Activated T-helper 9 cell treated with anti-CD3 and anti-CD28 coated beads, Interleukin-2, amount 50 U/mL, for 16 hours (primary cell): ENCODE measurements at regions not wholly inside any gene's neighbourhood (a gene's known extent, or its start where the extent isn't known, plus 50 kb on each side); places are given as distances from the start of the nearest gene placed in this dataset.

Source experiments
- DNase-seq: peaks from one replicate; pipeline ENCODE4 v3.0.0-alpha.2; 2020; ENCODE audit warnings: low read depth

DNA sequence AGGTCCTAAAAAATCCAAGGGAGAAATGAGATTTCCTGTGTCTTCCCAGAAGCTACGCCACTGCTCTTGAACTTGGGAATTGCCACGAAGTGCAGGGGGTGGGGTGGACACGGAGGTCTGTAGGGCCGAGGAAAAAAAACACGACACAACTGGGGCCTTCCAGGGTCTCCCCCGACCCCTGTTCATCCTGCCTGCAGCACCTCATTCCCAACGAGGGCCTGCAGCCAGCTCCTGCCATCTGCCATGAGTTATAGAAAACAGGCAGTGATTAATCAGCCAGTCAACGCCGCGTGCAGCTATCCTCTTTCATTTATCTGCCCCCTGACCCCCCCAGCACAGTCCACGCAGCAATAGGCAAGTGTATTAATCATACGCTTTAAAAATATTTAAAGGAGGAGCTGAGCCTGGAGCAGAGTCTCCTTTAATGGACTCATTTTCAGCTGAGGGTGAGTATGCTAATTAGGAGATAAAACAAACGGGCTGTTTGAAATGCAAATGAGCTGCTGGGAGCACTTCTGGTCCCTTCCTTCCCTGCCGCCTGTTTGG lies 209.9 kb downstream of the TFCP2L1 start:
- DNase-seq: no peak

DNA sequence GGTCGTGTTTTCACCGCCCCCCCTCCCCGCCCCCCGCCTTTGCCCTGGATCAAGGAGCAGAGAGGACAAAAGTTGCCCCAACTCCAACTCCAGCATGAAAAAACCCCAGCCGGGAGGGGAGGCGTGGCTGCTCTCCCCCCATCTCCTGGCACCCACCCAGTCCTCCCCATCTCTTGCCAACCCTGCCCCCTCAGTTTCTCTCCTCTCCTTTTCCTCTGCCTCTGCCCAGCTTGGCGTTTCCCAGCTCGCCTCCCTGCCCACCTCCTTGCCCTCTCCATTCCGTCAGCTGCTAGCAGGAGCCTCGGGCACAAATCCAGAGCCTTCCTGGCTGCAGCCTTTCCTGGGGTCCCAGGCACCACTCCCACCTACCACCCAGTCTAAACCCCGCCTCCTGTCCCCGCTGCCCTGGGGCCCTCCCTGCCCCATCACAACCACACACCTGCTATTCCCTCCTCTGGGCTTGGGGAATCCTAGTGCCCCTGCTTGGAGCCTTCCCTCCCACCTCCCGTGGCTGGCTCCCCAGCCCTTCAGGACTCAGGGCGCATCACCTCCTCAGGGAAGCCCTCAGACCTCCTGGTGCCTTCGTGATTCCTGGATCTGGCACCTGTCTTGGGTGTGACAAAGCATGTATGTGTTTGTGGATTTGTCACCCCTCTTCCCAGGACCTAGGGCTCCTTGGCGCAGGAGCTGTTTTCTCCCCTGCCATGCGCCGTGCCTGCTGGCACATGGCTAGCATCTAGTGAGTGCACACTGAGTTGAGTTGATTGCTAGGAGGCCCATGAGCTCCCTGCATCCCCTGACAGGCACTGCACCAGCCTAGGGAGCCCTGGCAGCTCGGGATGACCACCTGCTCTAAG lies 209.1 kb downstream of the TFCP2L1 start:
- no peak for DNase-seq

DNA sequence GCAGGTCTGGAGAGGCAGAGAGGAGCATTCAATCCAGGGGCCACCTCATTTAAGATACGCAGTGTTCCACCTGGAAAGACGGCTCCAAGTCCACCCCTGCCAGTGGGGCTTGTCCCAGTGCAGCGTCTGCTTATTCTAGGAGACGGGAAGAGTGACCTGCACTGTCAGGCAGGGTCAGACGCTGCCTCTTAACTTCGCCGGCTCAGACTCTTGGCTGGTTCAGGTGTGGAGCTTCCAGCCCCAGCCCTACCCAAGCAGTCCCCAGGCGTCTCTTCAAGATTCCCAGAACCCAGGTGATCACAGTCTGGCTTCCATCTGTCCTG lies 208.5 kb downstream of the TFCP2L1 start:
- DNase-seq: no peak

DNA sequence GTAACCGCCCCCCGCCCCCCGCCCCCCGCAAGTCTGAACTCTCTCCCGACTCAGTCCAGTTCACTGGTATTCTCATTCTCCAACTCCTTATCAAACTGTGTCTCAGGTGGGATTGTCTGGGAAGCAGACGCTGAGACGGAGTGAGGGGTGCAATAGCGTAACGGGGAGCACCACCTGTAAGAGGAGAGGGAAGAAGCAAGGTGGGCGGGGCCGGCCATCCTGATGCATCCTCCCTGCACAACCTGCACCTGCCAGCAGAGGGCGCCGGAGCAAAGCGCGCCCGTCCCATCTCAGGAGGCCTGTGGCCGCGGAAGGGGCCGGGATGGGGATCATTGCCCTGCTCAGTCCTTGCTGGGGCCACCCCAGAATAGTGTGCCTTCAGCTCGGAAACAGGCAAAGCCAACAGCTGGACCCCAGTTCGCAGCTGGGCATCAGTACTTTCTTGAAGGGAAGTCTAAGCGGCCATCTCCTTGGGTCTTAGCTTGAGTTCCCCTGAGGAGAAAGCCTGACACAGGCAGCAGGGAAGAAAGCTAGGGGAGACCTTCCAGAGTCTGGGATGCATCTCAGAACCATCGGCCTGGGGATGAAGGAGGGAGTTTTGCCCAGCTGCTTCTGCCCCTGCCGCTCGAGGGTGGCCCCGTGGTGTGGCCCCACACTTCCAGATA lies 208.0 kb downstream of the TFCP2L1 start:
- DNase-seq: peak; percentile 40

DNA sequence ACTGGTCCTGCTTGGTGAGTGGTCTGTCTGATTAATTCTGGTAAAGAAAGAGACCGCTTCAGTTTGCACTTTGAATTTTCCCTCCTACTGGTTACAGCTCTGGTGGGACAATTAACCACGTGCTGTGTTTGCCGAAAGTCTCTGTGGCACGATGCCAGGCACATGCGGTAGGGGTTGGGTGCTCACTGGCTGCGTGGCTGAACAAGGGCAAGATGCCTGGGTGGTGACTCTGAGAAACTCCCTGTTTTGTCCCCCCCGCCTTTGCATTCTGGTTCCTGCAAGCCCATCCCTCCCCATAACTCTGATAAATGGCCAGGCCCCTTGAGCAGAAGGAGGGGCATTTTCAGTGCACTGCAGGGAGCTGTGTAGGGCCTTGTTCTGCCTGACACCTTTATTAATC lies 206.1 kb downstream of the TFCP2L1 start:
- DNase-seq: no peak

DNA sequence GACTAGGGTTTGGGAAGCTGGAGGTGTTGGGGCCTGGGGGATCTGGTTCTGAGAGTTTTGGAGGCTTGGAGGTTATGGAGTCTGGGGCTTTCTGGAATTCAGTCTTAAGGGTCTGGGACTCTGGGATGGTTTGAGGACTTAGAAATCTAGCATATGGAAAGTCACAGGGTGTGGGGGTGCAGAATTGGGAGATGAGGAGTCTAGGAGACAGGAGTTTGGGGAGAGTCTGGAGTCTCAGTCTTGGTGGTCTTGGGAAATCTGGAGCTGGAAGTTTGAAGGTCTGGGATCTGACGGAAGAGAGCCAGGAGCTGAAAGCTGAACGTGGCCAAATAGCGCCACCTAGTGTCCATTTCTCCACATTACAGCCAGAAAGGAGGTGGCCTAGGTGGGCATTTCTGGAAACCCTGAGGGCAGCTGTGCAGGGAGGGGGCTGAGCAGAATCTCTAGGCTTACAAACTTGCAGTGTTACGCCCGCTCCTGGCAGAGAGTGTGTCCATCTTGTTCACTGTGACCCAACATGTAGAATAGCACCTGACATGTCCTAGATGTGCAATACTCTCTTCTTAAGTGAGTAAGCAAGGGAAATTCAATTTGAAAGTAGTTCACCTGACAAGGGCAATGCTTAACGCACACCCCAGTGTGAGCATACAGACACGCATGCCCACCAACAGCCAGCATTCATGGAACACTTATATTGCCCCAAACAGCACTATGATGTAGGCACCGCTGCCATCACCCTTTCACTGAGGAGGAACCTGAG lies 204.8 kb downstream of the TFCP2L1 start:
- no peak for DNase-seq

DNA sequence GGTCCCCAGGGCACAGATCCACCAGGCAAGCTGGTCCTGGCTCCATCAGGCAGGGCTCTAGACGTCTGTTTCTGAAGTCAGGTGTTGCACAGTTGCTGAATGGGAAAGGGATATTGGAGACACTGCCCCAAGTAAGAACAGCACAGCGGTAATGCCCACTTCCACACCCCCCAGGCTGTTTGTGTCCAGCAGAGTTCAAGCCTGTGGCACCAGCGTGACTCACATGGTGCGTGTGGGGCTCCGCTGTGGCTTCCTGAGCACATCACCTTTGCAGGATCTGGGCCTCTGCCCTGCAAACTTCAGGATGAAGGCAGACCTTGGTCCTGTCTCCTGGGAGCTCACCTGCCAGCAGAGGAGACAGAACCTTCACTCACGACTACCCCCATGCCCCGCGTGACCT lies 203.3 kb downstream of the TFCP2L1 start:
- DNase-seq: no peak

DNA sequence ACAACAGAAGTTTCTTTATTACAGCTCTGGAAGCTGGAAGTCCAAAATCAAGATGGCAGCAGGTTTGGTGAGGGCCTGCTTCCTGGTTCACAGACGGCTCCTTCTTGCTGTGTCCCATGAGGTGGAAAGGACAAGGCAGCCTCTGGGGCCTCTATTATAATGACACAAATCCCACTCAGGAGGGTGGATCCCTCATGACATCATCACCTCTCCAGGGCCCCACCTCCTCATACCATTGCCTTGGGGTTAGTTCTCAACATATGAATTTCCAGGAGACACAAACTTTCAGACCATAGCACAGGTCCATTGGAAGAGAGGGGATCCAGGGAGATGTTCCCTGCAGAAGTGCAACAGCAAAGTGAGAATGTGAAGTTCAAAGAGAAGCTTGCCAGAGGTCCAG lies 202.8 kb downstream of the TFCP2L1 start:
- DNase-seq: no peak

DNA sequence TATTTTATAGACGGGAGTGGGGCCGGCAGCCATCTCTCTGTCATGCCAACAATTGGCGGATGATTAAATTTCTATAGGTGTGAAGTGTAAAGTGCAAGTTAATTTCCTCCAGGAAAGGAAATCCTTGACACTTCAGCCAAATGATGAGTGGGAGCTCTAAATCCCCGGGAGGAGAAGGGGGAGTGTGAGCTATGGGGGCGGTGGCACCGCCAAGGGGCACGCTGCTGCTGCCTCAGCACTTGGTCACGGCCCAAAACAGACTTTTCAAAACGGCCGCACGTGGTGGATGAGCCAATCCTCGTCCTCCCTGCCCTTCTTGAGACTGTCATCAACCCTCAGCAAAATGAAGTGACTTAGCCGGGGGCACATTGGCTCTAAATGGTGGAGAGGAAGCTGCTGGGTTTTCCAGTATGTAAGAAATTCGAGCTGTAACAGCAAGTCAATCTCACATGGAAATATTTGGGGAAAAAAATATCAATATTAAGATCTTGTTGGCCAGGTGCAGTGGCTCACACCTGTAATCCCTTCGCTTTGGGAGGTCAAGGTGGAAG lies 200.8 kb downstream of the TFCP2L1 start:
- DNase-seq: no peak

DNA sequence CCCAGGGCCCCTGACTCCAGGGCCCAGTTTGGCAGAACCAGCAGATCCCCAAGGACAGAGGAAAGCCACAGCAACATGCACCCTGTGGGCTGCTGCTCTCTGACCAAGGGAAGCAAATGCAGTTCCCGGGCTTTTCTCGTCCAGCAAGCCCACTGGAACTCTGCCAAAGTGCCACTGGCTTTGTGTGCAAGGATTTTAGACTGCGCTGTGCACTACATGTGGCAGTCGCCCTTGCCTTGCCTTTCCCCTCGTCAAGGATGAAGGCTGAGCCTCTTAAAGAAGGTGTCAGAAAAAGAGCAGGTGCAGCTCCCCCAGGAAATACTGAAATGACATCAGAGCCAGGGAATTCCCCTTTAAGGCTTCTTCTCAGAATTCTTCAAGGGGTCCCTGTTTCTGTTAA lies 199.2 kb downstream of the TFCP2L1 start:
- no peak for DNase-seq

DNA sequence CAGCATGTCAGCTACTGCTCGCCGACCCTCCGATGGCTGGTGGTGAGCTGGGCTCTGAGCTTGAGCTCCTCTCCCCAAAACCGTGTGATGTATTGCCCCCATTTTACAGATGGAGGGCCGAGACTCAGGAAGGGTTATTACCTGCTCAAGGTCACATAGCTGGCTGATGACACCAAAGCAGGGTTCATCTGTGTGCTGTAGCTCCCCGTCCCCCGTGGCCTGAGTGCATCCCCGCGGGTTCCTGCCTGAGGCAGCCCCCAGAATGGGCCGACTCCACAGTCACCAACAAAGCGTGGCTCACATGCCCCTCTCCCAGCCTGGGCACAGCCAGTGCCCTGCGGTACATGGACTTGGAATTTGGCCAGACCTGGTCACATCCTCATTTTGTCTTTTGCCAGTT lies 198.6 kb downstream of the TFCP2L1 start:
- no peak for DNase-seq

DNA sequence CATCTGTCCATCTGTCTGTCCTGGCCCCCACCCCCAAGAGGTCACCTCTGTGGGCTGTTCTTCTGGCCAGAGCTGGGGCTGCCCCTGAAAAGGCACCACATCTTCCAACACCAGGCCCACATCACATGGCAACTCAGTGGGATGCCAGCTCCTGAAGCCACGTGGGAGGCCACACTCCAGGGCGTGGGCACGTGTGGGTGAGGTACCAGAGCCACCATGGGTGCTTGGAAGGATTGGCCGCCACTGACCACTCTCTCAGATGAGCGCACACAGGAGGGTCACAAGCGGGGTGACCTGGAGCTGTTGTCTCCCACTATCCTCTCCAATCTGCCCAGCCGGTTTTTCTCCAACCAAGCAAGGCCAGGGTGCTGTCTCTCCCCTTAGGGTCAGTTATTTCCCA lies 197.9 kb downstream of the TFCP2L1 start:
- DNase-seq: no peak

DNA sequence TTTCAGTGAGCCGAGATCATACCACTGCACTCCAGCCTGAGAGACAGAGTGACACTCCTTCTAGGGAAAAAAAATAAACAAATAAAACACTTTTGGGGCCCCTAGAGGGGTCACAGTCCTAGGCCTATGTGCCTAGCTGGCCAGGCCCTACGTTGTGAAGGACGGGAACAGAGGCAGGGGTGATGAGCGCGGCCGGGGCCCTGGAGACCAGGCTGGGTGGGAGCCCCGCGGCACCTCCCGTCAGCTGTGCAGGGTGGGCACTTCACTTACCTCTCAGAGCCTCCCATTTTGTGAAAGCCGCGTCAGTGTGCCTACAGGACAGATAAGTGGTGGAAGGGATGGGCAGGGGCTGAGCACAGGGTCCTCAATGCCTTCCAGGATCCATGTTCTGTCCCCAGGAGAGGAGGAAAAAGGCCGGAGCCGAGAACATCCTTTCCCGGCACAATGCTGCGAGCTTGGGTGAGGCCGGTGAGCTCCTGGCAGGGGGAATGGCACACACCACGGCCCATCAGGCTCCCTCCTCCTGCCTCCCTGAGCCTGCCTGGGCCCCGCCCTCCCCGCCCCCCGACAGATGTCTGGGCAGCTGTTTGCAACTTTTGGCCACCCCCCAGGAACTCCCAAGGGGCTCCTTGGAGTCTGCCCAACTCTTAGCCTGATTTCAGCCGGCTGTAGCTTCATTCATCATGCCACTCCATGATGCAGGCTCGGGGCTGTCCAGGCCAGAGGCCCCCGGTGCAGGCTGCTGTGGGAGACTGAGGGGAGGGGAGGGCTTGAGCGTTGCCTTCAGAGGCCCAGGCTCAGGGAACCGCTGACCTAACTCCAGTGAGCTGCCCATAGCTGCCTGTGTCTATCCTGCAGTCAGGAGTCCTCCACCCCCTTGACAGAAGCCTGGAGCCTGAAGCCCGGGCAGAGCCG lies 196.5 kb downstream of the TFCP2L1 start:
- no peak for DNase-seq

DNA sequence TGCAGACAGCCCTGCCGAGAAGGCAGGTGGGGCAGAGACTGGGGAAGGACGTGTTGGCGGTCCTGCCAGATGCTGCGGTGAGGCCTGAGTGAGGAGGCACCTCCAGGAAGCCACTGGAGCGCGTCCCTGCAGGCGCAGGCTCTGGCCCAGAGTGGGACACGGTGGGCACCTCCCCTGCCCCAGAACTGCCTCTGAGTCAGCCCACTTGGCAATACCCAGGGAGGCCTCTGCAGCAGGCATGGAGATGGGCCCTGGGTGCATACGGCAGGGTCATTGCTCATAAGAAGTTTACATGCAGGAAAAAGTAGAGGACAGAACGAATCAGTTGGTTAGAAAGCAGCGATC lies 195.9 kb downstream of the TFCP2L1 start:
- DNase-seq: no peak

DNA sequence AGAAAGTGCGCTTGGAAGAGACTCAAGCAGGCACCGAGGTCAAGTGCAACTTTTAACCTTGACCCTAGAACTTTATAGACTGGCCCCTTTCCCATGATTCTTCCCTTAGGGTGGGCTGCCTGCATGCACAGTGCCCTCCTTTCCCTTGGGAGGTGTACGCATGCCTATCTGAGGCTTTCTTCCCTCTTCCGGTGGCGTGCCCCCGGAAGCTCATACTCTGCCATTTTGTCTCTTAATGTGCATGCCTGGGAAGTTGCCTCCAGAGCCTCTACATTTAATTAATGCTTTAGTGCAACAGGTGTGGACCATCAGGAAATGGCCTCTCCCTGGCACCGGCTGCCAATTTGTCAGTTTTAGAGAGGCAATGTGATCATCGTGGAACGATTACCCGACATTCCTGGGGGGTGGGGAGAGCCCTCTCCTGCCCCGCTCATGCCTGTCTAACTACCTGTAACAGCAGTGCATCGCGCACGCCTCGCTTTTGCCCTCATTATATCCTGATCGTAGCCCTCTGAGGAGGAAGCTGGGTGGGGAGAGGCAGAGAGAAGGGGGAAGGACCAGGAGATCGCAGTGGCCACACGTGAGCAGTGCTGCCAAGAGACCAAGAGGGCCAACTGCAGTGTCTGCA lies 194.8 kb downstream of the TFCP2L1 start:
- no peak for DNase-seq

DNA sequence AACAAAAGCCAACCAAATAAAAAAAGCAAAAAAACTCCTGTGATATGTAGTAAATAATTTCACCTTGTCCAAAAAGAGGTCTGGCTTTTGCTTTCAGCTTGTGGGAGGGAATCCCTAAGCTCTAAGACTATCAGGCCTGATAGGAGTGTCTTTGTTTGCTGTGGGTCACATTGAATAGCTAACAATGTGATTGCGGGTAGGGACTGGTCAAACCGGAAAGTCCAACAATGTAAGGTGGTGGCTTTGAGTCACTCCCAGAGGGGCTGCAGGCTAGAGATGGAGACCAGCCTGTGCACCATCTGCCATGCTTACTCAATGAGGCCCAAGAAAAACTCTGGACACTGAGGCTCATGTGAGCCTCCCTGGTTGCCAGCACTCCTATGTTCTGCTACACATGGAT lies 192.9 kb downstream of the TFCP2L1 start:
- no peak for DNase-seq

DNA sequence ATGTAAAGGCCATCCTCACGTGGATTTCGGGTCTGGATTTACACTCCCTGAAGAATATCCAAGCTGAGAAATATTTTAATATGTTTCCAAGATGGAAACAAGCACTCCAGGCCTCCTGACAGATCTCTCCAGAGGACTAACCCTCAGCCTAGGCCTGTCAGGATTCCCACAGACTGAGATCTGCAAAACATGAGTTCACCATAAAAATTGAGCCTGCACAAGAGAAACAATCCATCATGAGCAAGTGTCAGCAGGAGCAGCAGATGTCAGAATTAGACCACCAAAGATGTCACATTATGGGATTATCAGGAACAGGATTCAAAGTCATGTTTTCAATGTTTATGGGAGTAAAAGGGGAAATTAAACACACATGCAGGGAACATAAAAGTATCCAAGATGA lies 191.3 kb downstream of the TFCP2L1 start:
- no peak for DNase-seq

DNA sequence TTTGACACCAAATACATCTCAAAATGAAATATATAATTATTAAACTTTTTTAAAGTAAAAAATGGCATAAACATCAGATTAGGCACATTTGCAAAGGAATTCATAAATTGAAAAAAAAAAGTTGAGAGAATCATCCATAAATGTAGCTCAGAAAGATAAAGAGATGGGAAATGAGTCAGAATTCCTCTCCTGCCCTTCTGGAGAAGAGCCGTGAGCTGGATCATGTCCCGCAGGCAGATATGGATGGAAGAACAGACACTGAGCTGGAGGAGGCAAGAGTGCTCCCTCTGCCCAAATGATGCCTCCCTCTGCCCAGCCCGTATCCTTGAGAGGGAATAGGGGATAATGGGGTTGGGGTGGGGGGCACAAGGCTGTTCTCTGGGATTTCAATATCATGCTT lies 190.9 kb downstream of the TFCP2L1 start:
- no peak for DNase-seq

DNA sequence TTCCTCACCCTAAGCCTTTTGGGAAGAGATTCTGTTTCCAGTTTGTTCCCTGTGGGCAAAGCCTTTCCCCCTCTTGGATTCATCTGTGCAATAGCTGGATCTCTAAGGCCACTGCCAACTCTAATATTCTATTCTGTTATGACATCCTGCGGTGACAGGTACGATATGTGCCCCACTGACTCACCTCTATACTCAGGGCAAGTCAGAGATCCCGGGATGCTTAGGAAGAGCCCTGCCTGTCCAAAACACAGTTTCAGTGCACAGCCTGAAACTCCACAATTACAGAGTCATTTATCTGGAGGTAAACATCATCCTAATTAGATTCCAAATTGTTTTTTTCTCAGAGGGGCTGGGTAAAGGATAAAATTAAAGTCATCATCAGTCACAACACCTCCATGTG lies 190.2 kb downstream of the TFCP2L1 start:
- DNase-seq: no peak

DNA sequence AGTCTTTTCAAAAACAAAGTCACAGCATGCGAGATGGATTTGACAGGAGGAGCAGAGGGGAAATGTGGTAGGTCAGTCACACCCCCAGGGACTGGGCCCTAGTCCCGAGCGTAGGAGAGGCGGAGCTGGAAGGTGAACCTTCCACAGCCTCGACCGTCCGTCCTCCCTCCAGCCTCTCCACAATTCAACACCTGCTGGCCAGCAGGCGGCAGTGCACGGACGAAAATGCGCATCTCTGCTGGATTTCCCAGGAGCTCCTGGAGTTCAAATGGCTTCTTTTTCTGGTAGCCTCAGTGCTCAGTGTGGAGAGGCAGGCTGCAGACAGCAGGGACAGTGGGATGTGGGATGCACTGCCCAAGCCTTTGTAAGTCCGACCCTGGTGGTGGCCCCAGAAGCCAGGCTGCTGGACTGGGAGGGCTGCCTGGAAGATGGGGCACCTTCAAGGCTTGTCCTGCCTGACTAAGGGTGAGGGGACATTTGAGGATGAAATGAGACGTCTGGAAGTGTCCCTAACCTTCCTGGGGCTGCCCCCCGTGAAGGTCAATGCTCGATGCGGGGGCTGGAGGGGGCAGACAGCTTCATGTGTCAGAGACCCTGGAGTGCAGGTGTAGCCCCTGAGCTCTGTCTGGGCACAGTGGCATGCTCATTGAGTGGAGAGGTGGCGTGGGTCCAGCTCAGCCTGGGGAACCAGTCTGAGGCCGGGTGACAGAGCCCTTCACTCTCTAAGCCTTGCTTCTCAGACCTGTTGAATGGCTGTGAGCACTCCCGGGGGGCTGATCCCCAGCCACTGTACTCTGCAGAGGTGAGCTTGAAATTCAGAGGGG lies 189.5 kb downstream of the TFCP2L1 start:
- DNase-seq: no peak
